K562 (cell line): ENCODE measurements at regions not wholly inside any gene's neighbourhood (a gene's known extent, or its start where the extent isn't known, plus 50 kb on each side); places are given as distances from the start of the nearest gene placed in this dataset.

Experiments used
- BCL6 ChIP-seq: fragments of 250-450 bp; sonication (Bioruptor Pico); IDR thresholded peaks from 2 replicates; pipeline ENCODE4 v1.4.0; 2020
- BMI1 ChIP-seq: fragments of 150-350 bp; IDR thresholded peaks from 2 replicates; pipeline ENCODE4 v1.6.1; 2014; ENCODE audit warnings: low read length
- BRD9 ChIP-seq: fragments of 450-650 bp; IDR thresholded peaks from 2 replicates; pipeline ENCODE4 v1.6.1; 2018; ENCODE audit warnings: low read depth; ENCODE audit not compliant: partially characterized antibody
- CTCF ChIP-seq, 3 experiments: IDR thresholded peaks in 2 of 3; conservative IDR thresholded peaks in 1 of 3; 2 replicates each; pipeline ENCODE4 v1.5.1; 2011 to 2012; ENCODE audit warnings: low read length in 3 of 3, mild to moderate bottlenecking in 3 of 3, control low read depth in 2 of 3, improper control_type of control experiment in 1 of 3, inconsistent platforms in 1 of 3, low read depth in 1 of 3, mixed read lengths in 1 of 3, moderate library complexity in 1 of 3; ENCODE audit not compliant: insufficient read depth in 2 of 3
- EZH2 ChIP-seq: IDR thresholded peaks from 2 replicates; pipeline ENCODE4 v1.6.1; 2012; ENCODE audit warnings: low read depth, mild to moderate bottlenecking, inconsistent platforms, low read length, borderline replicate concordance
- MAFK ChIP-seq: IDR thresholded peaks from 2 replicates; pipeline ENCODE4 v1.6.1; 2011; ENCODE audit warnings: low read length, improper control_type of control experiment
- PML ChIP-seq: IDR thresholded peaks from 2 replicates; pipeline ENCODE4 v1.6.1; 2012; ENCODE audit warnings: low read length, inconsistent platforms
- POLR2A ChIP-seq: fragments of 450-650 bp; conservative IDR thresholded peaks from 2 replicates; pipeline ENCODE4 v1.6.1; 2016
- RCOR1 ChIP-seq, 2 experiments: IDR thresholded peaks; 2 replicates each; pipeline ENCODE4 v1.6.1; 2012; ENCODE audit warnings: low read depth in 2 of 2, low read length in 2 of 2, borderline replicate concordance in 1 of 2, improper control_type of control experiment in 1 of 2
- REST ChIP-seq, 2 experiments: fragments of 450-650 bp; formaldehyde crosslinking in 1 of 2; IDR thresholded peaks; 2 replicates each; pipeline versions ENCODE4 v1.4.0 to v1.6.1; 2014 to 2020; ENCODE audit warnings: mild to moderate bottlenecking in 2 of 2, borderline replicate concordance in 1 of 2, low read depth in 1 of 2
- SIX5 ChIP-seq, 2 experiments: IDR thresholded peaks; 2 replicates each; pipeline ENCODE4 v1.6.1; 2011; ENCODE audit warnings: low read length in 2 of 2, borderline replicate concordance in 1 of 2, low read depth in 1 of 2, mild to moderate bottlenecking in 1 of 2, moderate library complexity in 1 of 2; ENCODE audit not compliant: insufficient read depth in 1 of 2
- SMC3 ChIP-seq: conservative IDR thresholded peaks from 2 replicates; pipeline ENCODE4 v1.6.1; 2011; ENCODE audit warnings: low read depth, low read length, improper control_type of control experiment; ENCODE audit not compliant: insufficient read depth
- TOE1 ChIP-seq, 2 experiments: fragments of 450-650 bp in 1 of 2; sonication (generic) in 1 of 2; formaldehyde crosslinking in 1 of 2; IDR thresholded peaks; 2 replicates each; pipeline versions ENCODE4 v1.7.1 to v1.8.0; 2016 to 2022; ENCODE audit warnings: borderline replicate concordance in 2 of 2, mild to moderate bottlenecking in 2 of 2, antibody characterized with exemption in 1 of 2, inconsistent platforms in 1 of 2, low read depth in 1 of 2, missing genetic modification reagents in 1 of 2, moderate library complexity in 1 of 2
- ZFX ChIP-seq: sonication (generic); formaldehyde crosslinking; IDR thresholded peaks from 2 replicates; pipeline ENCODE4 v1.8.0; 2022; ENCODE audit warnings: mild to moderate bottlenecking, missing genetic modification reagents, moderate library complexity

- TF ChIP-seq SMC3 (no peak), TOE1 (IDR thresholded peaks at IDR 0.05; ENCODE audit: borderline replicate concordance) (no peak), TOE1 (CRISPR knock-in tag; IDR thresholded peaks at IDR 0.05; ENCODE audit: borderline replicate concordance, low read depth) (no peak), ZFX (CRISPR knock-in tag) (no peak), BMI1 (no peak), BRD9 (no peak), EZH2 (no peak), MAFK (no peak), BCL6 (no peak), REST (IDR thresholded peaks at IDR 0.05; ENCODE audit: borderline replicate concordance) (no peak), REST (CRISPR knock-in tag; IDR thresholded peaks at IDR 0.05; ENCODE audit: low read depth) (no peak), CTCF (IDR thresholded peaks at IDR 0.05 in 2 of 3, conservative IDR thresholded peaks at IDR 0.05 in 1 of 3; ENCODE audit: insufficient read depth in 2 of 3, low read depth in 1 of 3, low read length in 3 of 3) (no peak), PML (no peak), SIX5 (IDR thresholded peaks at IDR 0.05; ENCODE audit: borderline replicate concordance in 1 of 2, insufficient read depth in 1 of 2, low read depth in 1 of 2, low read length in 2 of 2) (no peak), POLR2A (no peak), RCOR1 (IDR thresholded peaks at IDR 0.05; ENCODE audit: borderline replicate concordance in 1 of 2, low read depth in 2 of 2, low read length in 2 of 2) (no peak)
These were observed 88.0 kb upstream of the SNRK start for GRCh38 chr3:43198301-43198700.
